H9 (cell line): ENCODE measurements at regions not wholly inside any gene's neighbourhood (a gene's known extent, or its start where the extent isn't known, plus 50 kb on each side); places are given as distances from the start of the nearest gene placed in this dataset.

Experiments used
- DNase-seq: peaks from one replicate; pipeline ENCODE4 v3.0.0-alpha.2; 2017
- H2AFZ ChIP-seq: one replicate; pipeline ENCODE4 v1.6.1; 2013; ENCODE audit warnings: mild to moderate bottlenecking, low read length, control low read depth, moderate library complexity
- H2AK5ac ChIP-seq: 2 replicates; pipeline ENCODE4 v1.6.1; 2013; ENCODE audit warnings: low read length, control low read depth, mixed read lengths; ENCODE audit not compliant: insufficient read length
- H2BK120ac ChIP-seq: one replicate; pipeline ENCODE4 v1.6.1; 2013; ENCODE audit warnings: low read depth, mild to moderate bottlenecking, low read length, control low read depth, inconsistent platforms; ENCODE audit not compliant: poor library complexity, severe bottlenecking
- H2BK12ac ChIP-seq: 2 replicates; pipeline ENCODE4 v1.6.1; 2013; ENCODE audit warnings: low read length, control low read depth, mixed read lengths, low read depth; ENCODE audit not compliant: insufficient read length
- H2BK15ac ChIP-seq: 2 replicates; pipeline ENCODE4 v1.6.1; 2013; ENCODE audit warnings: low read depth, low read length, control low read depth
- H2BK20ac ChIP-seq: one replicate; pipeline ENCODE4 v1.6.1; 2013; ENCODE audit warnings: low read depth, mild to moderate bottlenecking, low read length, control low read depth, inconsistent platforms; ENCODE audit not compliant: poor library complexity, severe bottlenecking
- H2BK5ac ChIP-seq: 2 replicates; pipeline ENCODE4 v1.6.1; 2013; ENCODE audit warnings: low read length, control low read depth, mixed read lengths; ENCODE audit not compliant: insufficient read length
- H3K14ac ChIP-seq: 2 replicates; pipeline ENCODE4 v1.6.1; 2013; ENCODE audit warnings: low read length, control low read depth; ENCODE audit not compliant: insufficient read depth
- H3K18ac ChIP-seq: 2 replicates; pipeline ENCODE4 v1.6.1; 2013; ENCODE audit warnings: low read depth, mild to moderate bottlenecking, mixed read lengths, low read length, control low read depth; ENCODE audit not compliant: insufficient read length
- H3K23ac ChIP-seq: 2 replicates; pipeline ENCODE4 v1.6.1; 2013; ENCODE audit warnings: low read length, control low read depth, mixed read lengths, low read depth; ENCODE audit not compliant: insufficient read length
- H3K23me2 ChIP-seq: 2 replicates; pipeline ENCODE4 v1.6.1; 2013; ENCODE audit warnings: low read depth, mild to moderate bottlenecking, mixed read lengths, low read length, control low read depth; ENCODE audit not compliant: insufficient read length, poor library complexity, severe bottlenecking
- H3K27ac ChIP-seq: 2 replicates; pipeline ENCODE4 v1.5.1; 2013; ENCODE audit warnings: low read length, control low read depth, mixed read lengths, low read depth; ENCODE audit not compliant: insufficient read length
- H3K27me3 ChIP-seq: 2 replicates; pipeline ENCODE4 v1.6.1; 2013; ENCODE audit warnings: low read length, control low read depth, inconsistent platforms; ENCODE audit not compliant: insufficient read depth
- H3K4ac ChIP-seq: 2 replicates; pipeline ENCODE4 v1.6.1; 2013; ENCODE audit warnings: low read depth, mild to moderate bottlenecking, control low read depth, inconsistent platforms, low read length, moderate library complexity
- H3K4me1 ChIP-seq: 2 replicates; pipeline ENCODE4 v1.6.1; 2013; ENCODE audit warnings: low read length, control low read depth, inconsistent platforms; ENCODE audit not compliant: insufficient read depth
- H3K4me2 ChIP-seq: 2 replicates; pipeline ENCODE4 v1.6.1; 2013; ENCODE audit warnings: low read length, control low read depth, mixed read lengths; ENCODE audit not compliant: insufficient read length, insufficient read depth
- H3K56ac ChIP-seq: 2 replicates; pipeline ENCODE4 v1.6.1; 2013; ENCODE audit warnings: low read depth, mild to moderate bottlenecking, mixed read lengths, low read length, control low read depth; ENCODE audit not compliant: insufficient read length
- H3K79me1 ChIP-seq: 2 replicates; pipeline ENCODE4 v1.6.1; 2013; ENCODE audit warnings: low read depth, mild to moderate bottlenecking, moderate library complexity, low read length, control low read depth, inconsistent platforms; ENCODE audit not compliant: insufficient read depth, poor library complexity, severe bottlenecking
- H3K79me2 ChIP-seq: 2 replicates; pipeline ENCODE4 v1.6.1; 2013; ENCODE audit warnings: low read length, control low read depth, inconsistent platforms; ENCODE audit not compliant: insufficient read depth
- H3K9ac ChIP-seq: 2 replicates; pipeline ENCODE4 v1.6.1; 2013; ENCODE audit warnings: low read length, control low read depth, mixed read lengths; ENCODE audit not compliant: insufficient read length; ENCODE audit errors: extremely low read depth
- H3K9me3 ChIP-seq: one replicate; pipeline ENCODE4 v1.6.1; 2013; ENCODE audit warnings: low read depth, low read length, inconsistent platforms; ENCODE audit not compliant: control insufficient read depth
- H3T11ph ChIP-seq: one replicate; pipeline ENCODE4 v1.6.1; 2013; ENCODE audit warnings: mild to moderate bottlenecking, low read length, control low read depth, inconsistent platforms
- H4K20me1 ChIP-seq: one replicate; pipeline ENCODE4 v1.6.1; 2013; ENCODE audit not compliant: control insufficient read depth, insufficient read length, insufficient read depth
- H4K5ac ChIP-seq: 2 replicates; pipeline ENCODE4 v1.6.1; 2013; ENCODE audit warnings: low read depth, mild to moderate bottlenecking, mixed read lengths, low read length, control low read depth; ENCODE audit not compliant: insufficient read length
- H4K8ac ChIP-seq: replicated peaks from 2 replicates; pipeline ENCODE4 v1.6.1; 2013; ENCODE audit warnings: low read length, control low read depth, mixed read lengths, low read depth; ENCODE audit not compliant: insufficient read length
- H4K91ac ChIP-seq: 2 replicates; pipeline ENCODE4 v1.6.1; 2013; ENCODE audit warnings: low read depth, mild to moderate bottlenecking, moderate library complexity, mixed read lengths, low read length, control low read depth; ENCODE audit not compliant: insufficient read length
- H3K27ac Mint-ChIP-seq, 3 experiments: 2 replicates in 2 of 3; 3 replicates in 1 of 3; pipeline ENCODE4 v1.8.0; 2020 to 2021; ENCODE audit warnings: mixed read lengths in 3 of 3, mild to moderate bottlenecking in 1 of 3, moderate library complexity in 1 of 3
- H3K27me3 Mint-ChIP-seq: 2 replicates; pipeline ENCODE4 v1.8.0; 2021; ENCODE audit warnings: low read depth, mild to moderate bottlenecking, moderate library complexity, mixed read lengths
- H3K36me3 Mint-ChIP-seq, 3 experiments: 2 replicates in 2 of 3; 3 replicates in 1 of 3; pipeline ENCODE4 v1.8.0; 2020 to 2021; ENCODE audit warnings: low read depth in 3 of 3, mixed read lengths in 3 of 3; ENCODE audit not compliant: insufficient read depth in 1 of 3
- H3K4me1 Mint-ChIP-seq, 2 experiments: 2 replicates each; pipeline ENCODE4 v1.8.0; 2020; ENCODE audit warnings: mixed read lengths in 2 of 2
- H3K4me3 Mint-ChIP-seq, 2 experiments: 2 replicates in 1 of 2; 3 replicates in 1 of 2; pipeline ENCODE4 v1.8.0; 2020 to 2021; ENCODE audit warnings: mild to moderate bottlenecking in 2 of 2, mixed read lengths in 2 of 2, moderate library complexity in 1 of 2
- H3K9me3 Mint-ChIP-seq, 2 experiments: 2 replicates in 1 of 2; 3 replicates in 1 of 2; pipeline ENCODE4 v1.8.0; 2020; ENCODE audit warnings: mild to moderate bottlenecking in 2 of 2, mixed read lengths in 2 of 2, moderate library complexity in 1 of 2
- WGBS: extraction: QIAGEN DNeasy Blood & Tissue Kit; methylation state at CpG from one replicate; pipeline ENCODE4 v1.1.7; 2013; ENCODE audit warnings: missing lambda C conversion rate, low lambda C conversion rate, mixed read lengths; ENCODE audit not compliant: insufficient read length; ENCODE audit errors: extremely low coverage; 5-methylcytosine and 5-hydroxymethylcytosine counted together
- TF ChIP-seq, protein P1 (sequence below): fragments of 200-600 bp; sonication (generic); conservative IDR thresholded peaks from 3 replicates; pipeline ENCODE4 v1.8.0; 2021; ENCODE audit warnings: antibody characterized with exemption, mild to moderate bottlenecking

DNA sequence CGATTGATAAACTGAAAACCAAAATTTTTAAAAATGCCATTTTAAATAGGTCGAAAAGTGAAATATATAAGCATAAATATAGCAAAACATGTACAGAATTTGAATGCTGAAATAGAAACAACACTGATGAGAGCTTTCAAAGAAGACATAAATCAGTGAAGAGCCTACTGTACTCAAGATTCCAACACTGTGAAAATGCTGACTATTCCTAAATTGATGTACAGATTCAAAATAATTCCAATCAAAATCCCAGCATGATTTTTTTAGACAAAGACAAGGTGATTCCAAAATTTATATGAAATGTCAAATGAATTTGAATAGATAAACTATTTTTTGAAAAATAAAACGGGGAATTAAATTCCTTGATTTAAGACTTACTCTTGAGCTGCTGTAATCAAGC lies 1010.4 kb downstream of the TBC1D22A start:
- Histone ChIP-seq H4K5ac (no peak overlapping the region), H3K23ac (no peak overlapping the region), H3K27me3 (no peaks in the 10 kb centered on the region), H3K4ac (no peak overlapping the region), H3K4me1 (no peaks in the 10 kb centered on the region), H3K14ac (no peak overlapping the region), H3T11ph (no peak overlapping the region), H3K23me2 (no peaks in the 10 kb centered on the region), H3K27ac (no peak overlapping the region), H2AK5ac (no peak overlapping the region), H4K8ac (no peak overlapping the region), H2BK20ac (no peak overlapping the region), H3K79me2 (no peaks in the 10 kb centered on the region), H2AFZ (no peak overlapping the region), H3K79me1 (no peaks in the 10 kb centered on the region), H4K91ac (no peak overlapping the region), H3K9me3 (no peaks in the 10 kb centered on the region), H2BK12ac (no peak overlapping the region), H4K20me1 (no peaks in the 10 kb centered on the region), H3K4me2 (no peak overlapping the region), H3K9ac (no peak overlapping the region), H2BK120ac (no peak overlapping the region), H2BK15ac (no peak overlapping the region), H3K18ac (no peak overlapping the region), H3K56ac (no peak overlapping the region), H2BK5ac (no peak overlapping the region)
- DNase-seq, result no peak
- Mint-ChIP-seq H3K36me3 (no peaks in the 10 kb centered on the region; a peak in 1 of 7 replicates), H3K27me3 (peaks cover 6% of the 10 kb centered on the region), H3K4me3 (no peak overlapping the region), H3K4me1 (peaks cover 21 to 24% of the 10 kb centered on the region in 2 experiments), H3K9me3 (peaks cover 0 to 2% of the 10 kb centered on the region in 2 experiments; a peak in 2 of 5 replicates), H3K27ac (no peak overlapping the region)
- no CpG with 5 or more reads among the region's 3 CpGs for WGBS
- TF ChIP-seq, protein P1, sequence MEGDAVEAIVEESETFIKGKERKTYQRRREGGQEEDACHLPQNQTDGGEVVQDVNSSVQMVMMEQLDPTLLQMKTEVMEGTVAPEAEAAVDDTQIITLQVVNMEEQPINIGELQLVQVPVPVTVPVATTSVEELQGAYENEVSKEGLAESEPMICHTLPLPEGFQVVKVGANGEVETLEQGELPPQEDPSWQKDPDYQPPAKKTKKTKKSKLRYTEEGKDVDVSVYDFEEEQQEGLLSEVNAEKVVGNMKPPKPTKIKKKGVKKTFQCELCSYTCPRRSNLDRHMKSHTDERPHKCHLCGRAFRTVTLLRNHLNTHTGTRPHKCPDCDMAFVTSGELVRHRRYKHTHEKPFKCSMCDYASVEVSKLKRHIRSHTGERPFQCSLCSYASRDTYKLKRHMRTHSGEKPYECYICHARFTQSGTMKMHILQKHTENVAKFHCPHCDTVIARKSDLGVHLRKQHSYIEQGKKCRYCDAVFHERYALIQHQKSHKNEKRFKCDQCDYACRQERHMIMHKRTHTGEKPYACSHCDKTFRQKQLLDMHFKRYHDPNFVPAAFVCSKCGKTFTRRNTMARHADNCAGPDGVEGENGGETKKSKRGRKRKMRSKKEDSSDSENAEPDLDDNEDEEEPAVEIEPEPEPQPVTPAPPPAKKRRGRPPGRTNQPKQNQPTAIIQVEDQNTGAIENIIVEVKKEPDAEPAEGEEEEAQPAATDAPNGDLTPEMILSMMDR, result no peak
